HG03571 (cell line): ENCODE measurements at regions not wholly inside any gene's neighbourhood (a gene's known extent, or its start where the extent isn't known, plus 50 kb on each side); places are given as distances from the start of the nearest gene placed in this dataset.

Experiments used
- ATAC-seq: cut with Tn5 transposase; IDR thresholded peaks from one replicate; pipeline ENCODE4 v1.9.1; 2021; ENCODE audit not compliant: unreplicated experiment

GRCh38 chr10:61356354-61356753 lies 96.8 kb downstream of the TMEM26 start:
- no peak for ATAC-seq

DNA sequence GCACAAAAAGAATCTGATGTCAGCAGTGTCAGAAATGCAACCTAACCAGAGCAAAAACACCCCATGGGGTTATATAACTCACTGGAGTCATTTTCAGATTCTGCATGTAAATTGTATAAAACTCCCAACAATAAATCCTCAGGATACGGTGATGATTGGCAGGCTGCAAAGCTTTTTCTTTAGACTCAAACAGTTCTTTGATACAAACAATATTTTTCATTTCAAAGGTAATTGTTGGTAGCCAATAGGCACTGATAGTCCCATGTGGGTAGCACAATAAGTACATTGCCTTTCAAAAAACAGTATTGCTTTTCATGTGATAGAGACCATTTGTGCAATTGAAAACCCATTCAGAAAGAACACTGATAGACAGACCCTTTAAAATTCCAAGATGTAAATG lies 98.0 kb downstream of the TMEM26 start:
- ATAC-seq, result no peak

GRCh38 chr10:61354401-61354975 lies 98.7 kb downstream of the TMEM26 start:
- ATAC-seq, result no peak

- ATAC-seq, result no peak
Observed at GRCh38 chr10:61350794-61351193, 102.4 kb downstream of the TMEM26 start.

DNA sequence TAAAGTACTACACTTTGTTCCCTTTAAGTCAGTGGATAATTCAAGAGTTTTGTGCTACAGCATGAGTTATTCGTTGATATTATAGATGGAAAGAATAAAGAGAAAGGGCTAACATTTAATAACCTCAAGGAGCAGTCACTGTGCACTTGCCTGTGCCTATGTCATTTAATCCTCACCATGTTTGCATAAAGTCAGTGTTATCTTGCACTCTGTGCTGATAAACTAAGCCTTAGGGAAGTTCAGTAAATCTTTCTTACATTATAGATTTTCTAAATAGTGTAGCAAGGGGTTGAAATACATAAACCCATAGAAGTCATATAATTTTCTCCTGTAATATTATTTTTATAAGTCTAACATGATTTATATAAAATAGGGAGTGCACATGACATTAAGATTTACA lies 103.1 kb downstream of the TMEM26 start:
- ATAC-seq, result no peak

- ATAC-seq, result no peak
Observed at GRCh38 chr10:61346796-61347413, 106.3 kb downstream of the TMEM26 start.

DNA sequence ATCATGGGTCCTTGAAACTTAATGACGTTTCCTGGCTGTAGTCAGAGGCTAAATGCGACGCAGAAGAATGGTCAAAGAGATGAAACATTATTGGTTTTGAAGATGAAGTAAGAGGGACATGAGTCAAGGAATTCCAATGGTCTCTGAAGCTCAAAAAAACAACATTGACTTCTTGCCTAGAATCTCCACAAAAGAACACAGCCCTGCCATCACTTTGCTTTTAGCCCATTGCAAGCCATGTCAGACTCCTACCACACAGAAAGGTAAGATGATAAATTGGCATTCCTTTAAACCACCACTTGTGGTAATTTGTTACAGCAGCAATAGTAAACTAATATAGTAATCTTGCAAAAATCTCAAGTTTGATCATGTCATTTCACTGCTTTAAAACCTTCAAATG lies 109.4 kb downstream of the TMEM26 start:
- no peak for ATAC-seq

- no peak for ATAC-seq
Observed at GRCh38 chr10:61342858-61343572, 110.2 kb downstream of the TMEM26 start.

- no peak for ATAC-seq
Observed at GRCh38 chr10:61341008-61341407, 112.2 kb downstream of the TMEM26 start.

- no peak for ATAC-seq
Observed at GRCh38 chr10:61338146-61338545, 115.0 kb downstream of the TMEM26 start.

GRCh38 chr10:61337741-61338140 lies 115.4 kb downstream of the TMEM26 start:
- ATAC-seq, result no peak

DNA sequence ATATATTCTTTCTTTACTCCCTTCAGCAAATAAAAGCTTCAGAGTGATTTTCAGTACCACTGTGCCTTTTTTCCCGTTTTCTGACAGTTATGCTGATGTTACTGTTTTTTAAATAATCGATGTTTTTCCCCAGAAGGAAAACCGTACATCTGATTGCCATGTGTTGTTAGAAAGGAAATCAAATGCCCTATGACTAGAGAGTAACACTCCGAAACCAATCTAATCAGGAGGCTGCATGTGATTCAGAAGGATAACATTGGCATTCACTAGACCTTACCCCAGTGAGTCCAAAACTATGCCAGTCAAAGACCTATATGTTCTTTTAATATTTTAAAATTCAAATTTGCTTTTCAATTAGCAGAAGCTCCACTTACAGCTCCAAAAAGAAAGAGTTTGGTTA lies 116.3 kb downstream of the TMEM26 start:
- no peak for ATAC-seq

GRCh38 chr10:61335359-61335758 lies 117.8 kb downstream of the TMEM26 start:
- no peak for ATAC-seq

DNA sequence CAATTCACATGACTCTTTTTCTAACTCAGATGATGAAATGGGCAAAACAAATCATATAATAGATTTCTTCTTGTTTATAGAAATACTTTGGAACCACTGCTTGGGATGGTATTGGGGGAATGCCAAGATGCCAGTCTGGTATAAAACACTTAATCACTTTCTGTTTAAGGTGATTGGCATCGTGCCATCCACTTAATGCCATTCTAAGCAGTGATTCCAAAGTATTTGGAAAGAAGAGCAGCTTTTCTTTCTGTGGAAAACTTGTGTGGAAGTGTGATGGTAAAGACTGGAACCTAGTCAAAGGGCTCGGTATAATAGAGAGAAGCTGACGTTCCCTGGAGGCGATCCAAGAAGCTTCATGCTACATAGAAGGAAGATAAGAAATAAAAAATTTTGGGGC lies 120.6 kb downstream of the TMEM26 start:
- ATAC-seq, result no peak

DNA sequence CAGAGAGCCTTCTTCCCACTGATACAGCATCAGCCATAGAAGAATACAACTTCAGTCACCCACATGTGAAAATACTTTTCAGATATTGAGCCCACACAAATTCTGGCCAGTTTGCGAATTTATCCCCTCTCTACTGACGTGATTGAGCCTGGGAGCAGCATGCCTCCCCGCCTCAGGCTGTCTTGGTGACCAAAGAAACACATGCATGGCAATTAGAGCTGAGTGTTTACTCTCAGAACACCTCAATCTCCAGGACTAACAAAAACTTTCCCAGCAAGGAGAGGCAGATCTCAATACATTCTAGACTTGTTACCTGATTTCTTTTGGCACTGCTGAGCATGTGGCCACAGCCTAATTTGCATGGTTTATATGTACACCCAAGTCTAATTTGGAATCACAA lies 122.5 kb downstream of the TMEM26 start:
- peak; percentile 45 for ATAC-seq

DNA sequence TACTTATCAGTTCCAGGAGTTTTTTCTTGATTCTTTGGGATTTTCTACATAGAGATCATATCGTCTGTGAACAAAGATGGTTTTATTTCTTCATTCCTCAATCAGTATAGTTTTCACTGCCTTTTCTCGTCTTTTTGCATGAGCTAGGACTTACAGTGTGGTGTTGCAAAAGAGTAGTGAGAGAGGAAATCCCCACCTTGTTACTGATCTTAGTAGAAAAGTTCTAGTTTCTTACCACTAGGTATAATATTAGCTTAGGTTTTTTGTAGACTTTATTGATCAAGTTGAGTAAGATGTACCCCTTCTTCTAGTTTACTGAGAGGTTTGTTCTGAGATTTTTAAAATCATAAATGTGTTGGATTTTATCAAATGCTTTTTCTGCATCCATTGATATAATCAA lies 123.3 kb downstream of the TMEM26 start:
- ATAC-seq, result peak; percentile 87

DNA sequence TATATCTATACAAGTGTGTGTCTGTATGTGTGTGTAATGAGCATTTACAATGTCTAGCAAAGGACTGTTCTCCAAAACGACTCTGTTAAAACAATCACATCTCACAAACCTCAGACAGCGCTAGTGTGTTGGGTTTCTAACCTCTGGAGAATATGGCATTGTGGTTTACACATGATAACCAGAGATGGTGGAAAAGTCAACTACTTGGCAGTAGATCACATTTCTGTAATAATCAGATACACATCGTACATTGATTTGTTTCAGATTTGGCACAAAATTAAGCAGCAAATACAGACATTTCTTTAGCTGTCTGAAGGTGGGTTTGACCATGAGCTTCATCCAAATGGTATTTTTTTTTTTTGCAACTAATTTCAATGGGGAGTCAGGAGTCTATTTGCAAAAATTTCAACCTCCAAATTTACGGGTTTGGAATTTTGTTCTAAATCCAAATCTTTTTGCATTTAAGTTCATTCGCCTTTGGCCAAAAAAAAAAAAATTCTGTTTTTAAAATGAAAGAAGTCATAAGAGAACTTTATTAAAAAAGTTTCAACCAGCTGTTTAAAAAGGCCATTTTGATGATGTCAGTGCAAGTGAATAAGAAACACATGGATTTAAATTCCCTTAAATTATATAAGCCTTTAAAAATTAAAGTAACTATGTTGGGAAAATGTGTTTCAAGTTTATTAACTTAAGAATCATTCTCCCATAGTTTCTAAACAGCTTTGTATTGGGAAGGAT lies 127.8 kb downstream of the TMEM26 start:
- no peak for ATAC-seq

DNA sequence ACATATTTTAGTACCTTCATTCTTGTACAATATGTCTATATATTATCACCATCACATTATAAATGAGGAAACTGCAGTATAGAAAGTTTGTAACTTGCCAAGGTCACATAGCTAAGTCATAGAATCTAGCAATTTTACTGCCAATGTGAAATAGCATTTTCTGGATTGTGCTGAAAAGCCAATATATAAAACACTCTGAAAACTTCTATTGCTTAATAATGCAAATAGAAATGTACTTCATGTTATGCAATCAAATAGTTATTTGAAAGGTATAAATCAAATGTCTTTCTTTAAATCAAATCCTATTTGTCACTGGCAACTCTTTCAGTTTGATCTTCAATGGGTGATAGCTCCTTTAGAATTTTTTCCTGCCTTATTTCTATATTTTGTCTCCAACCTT lies 129.5 kb downstream of the TMEM26 start:
- no peak for ATAC-seq

- no peak for ATAC-seq
Observed at GRCh38 chr10:61321041-61321857, 131.9 kb downstream of the TMEM26 start.

DNA sequence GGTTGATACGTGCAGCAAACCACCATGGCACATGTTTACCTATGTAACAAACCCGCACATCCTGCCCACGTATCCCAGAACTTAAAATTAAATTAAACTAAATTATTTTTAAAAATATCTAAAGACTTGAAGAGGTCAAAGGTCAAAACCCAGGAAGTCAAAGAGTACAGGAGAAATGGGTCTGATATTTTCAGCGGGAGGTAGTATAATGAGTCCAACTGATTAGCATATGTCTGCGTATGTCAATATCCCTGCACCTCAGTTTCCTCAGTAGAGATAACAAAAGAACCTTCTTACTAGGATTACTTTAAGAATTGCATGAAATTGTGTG lies 133.0 kb downstream of the TMEM26 start:
- no peak for ATAC-seq
